DMS79 treated with DMSO at 0.1 percent for 48 hours (cell line): ENCODE measurements at regions not wholly inside any gene's neighbourhood (a gene's known extent, or its start where the extent isn't known, plus 50 kb on each side); places are given as distances from the start of the nearest gene placed in this dataset.

Source experiments
- DNase-seq: peaks from one replicate; lab custom pipeline; 2025; lab: John Stamatoyannopoulos, UW

- DNase-seq, result no peak
Observed at GRCh38 chr5:137808503-137809135, 54.5 kb upstream of the HNRNPA0 start.

GRCh38 chr5:137815202-137815990, 52.3 kb upstream of the MYOT start:
- peak; percentile 9 for DNase-seq
